HS-5 (cell line): ENCODE measurements at regions not wholly inside any gene's neighbourhood (a gene's known extent, or its start where the extent isn't known, plus 50 kb on each side); places are given as distances from the start of the nearest gene placed in this dataset.

Experiments
- DNase-seq: peaks from one replicate; pipeline ENCODE4 v3.0.0-alpha.2; 2012; ENCODE audit warnings: low read depth

GRCh38 chr3:159929171-159930141 lies 59.2 kb upstream of the IL12A start:
- DNase-seq = peak; percentile 75

- no peak for DNase-seq
Observed at GRCh38 chr3:159934216-159934615, 54.4 kb upstream of the IL12A start.

- no peak for DNase-seq
Observed at GRCh38 chr3:159936541-159936940, 52.1 kb upstream of the IL12A start.

- no peak for DNase-seq
Observed at GRCh38 chr3:159937561-159938166, 51.0 kb upstream of the IL12A start.

GRCh38 chr3:159938714-159939113 lies 49.9 kb upstream of the IL12A start:
- no peak for DNase-seq
